Activated CD4-positive, alpha-beta T cell treated with anti-CD3 and anti-CD28 coated beads for 24 hours (primary cell): ENCODE measurements at regions not wholly inside any gene's neighbourhood (a gene's known extent, or its start where the extent isn't known, plus 50 kb on each side); places are given as distances from the start of the nearest gene placed in this dataset.
A peak's percentile ranks its signal among the peaks of the same experiment; 100 is the strongest.

Experiments
- DNase-seq, 2 donors: peaks; one replicate each; pipeline ENCODE4 v3.0.0-alpha.2; 2020; ENCODE audit warnings: low read depth in 2 of 2

GRCh38 chr16:48831076-48831722, 221.2 kb upstream of the N4BP1 start:
- no peak for DNase-seq

GRCh38 chr16:48829336-48830310, 219.6 kb upstream of the N4BP1 start:
- DNase-seq: no peak

GRCh38 chr16:48824271-48824670, 214.3 kb upstream of the N4BP1 start:
- DNase-seq: no peak

- no peak for DNase-seq
Observed at GRCh38 chr16:48822431-48822830, 212.5 kb upstream of the N4BP1 start.

GRCh38 chr16:48820379-48820778, 210.4 kb upstream of the N4BP1 start:
- DNase-seq: no peak

GRCh38 chr16:48818257-48818656, 208.3 kb upstream of the N4BP1 start:
- DNase-seq: no peak

GRCh38 chr16:48817032-48817431, 207.1 kb upstream of the N4BP1 start:
- no peak for DNase-seq

- DNase-seq: no peak
Observed at GRCh38 chr16:48816393-48816792, 206.4 kb upstream of the N4BP1 start.

- no peak for DNase-seq
Observed at GRCh38 chr16:48814994-48815393, 205.0 kb upstream of the N4BP1 start.

GRCh38 chr16:48813485-48813884, 203.5 kb upstream of the N4BP1 start:
- DNase-seq: no peak

- no peak for DNase-seq
Observed at GRCh38 chr16:48812856-48813255, 202.9 kb upstream of the N4BP1 start.

GRCh38 chr16:48811478-48811877, 201.5 kb upstream of the N4BP1 start:
- DNase-seq: no peak

- DNase-seq: no peak
Observed at GRCh38 chr16:48810803-48811453, 200.9 kb upstream of the N4BP1 start.

- no peak for DNase-seq
Observed at GRCh38 chr16:48810436-48810802, 200.4 kb upstream of the N4BP1 start.

GRCh38 chr16:48790151-48790550, 180.2 kb upstream of the N4BP1 start:
- DNase-seq: no peak

- no peak for DNase-seq
Observed at GRCh38 chr16:48788475-48788874, 178.5 kb upstream of the N4BP1 start.

GRCh38 chr16:48745541-48745940, 135.6 kb upstream of the N4BP1 start:
- DNase-seq: no peak

GRCh38 chr16:48740964-48741363, 131.0 kb upstream of the N4BP1 start:
- DNase-seq: no peak

- no peak for DNase-seq
Observed at GRCh38 chr16:48734220-48734619, 124.2 kb upstream of the N4BP1 start.

- no peak for DNase-seq
Observed at GRCh38 chr16:48704710-48705109, 94.7 kb upstream of the N4BP1 start.

GRCh38 chr16:48687421-48688038, 77.5 kb upstream of the N4BP1 start:
- DNase-seq: peak; percentile 1 to 7

GRCh38 chr16:48684148-48684547, 74.2 kb upstream of the N4BP1 start:
- no peak for DNase-seq
